Psoas muscle (tissue), 7 donors: ENCODE measurements at regions not wholly inside any gene's neighbourhood (a gene's known extent, or its start where the extent isn't known, plus 50 kb on each side); places are given as distances from the start of the nearest gene placed in this dataset.

Experiments
- ATAC-seq, 4 donors: fragments of 200-7000 bp; cut with Tn5 transposase; one replicate each; pipeline ENCODE4 v1.9.1; 2020; ENCODE audit warnings: moderate library complexity in 3 of 4, mild to moderate bottlenecking in 2 of 4
- DNase-seq, 2 donors: peaks; one replicate each; pipeline ENCODE4 v3.0.0-alpha.2; 2020
- H3K27ac ChIP-seq: fragments of 200-600 bp; one replicate; pipeline ENCODE4 v1.8.0; 2022
- H3K27me3 ChIP-seq, 3 donors: fragments of 200-600 bp in 1 of 3; one replicate each; pipeline versions ENCODE4 v1.6.1 to v1.8.0; 2013 to 2022; ENCODE audit warnings: low read length in 2 of 3, mild to moderate bottlenecking in 2 of 3, moderate library complexity in 1 of 3; ENCODE audit not compliant: insufficient read depth in 3 of 3
- H3K36me3 ChIP-seq, 2 donors: fragments of 200-600 bp in 1 of 2; one replicate each; pipeline versions ENCODE4 v1.6.1 to v1.8.0; 2013 to 2022; ENCODE audit warnings: low read depth in 1 of 2, mild to moderate bottlenecking in 1 of 2, moderate library complexity in 1 of 2; ENCODE audit not compliant: insufficient read depth in 1 of 2
- H3K4me1 ChIP-seq: fragments of 200-600 bp; one replicate; pipeline ENCODE4 v1.8.0; 2022
- H3K4me3 ChIP-seq: fragments of 200-600 bp; one replicate; pipeline ENCODE4 v1.8.0; 2022; ENCODE audit warnings: mild to moderate bottlenecking
- H3K9me3 ChIP-seq: fragments of 200-600 bp; one replicate; pipeline ENCODE4 v1.8.0; 2022
- CTCF ChIP-seq: fragments of 200-600 bp; IDR thresholded peaks from one replicate; pipeline ENCODE4 v1.8.0; 2022; ENCODE audit warnings: antibody characterized with exemption
- WGBS, 3 donors: extraction: QIAGEN DNeasy Blood & Tissue Kit; methylation state at CpG; one replicate each; pipeline versions ENCODE4 v1.1.6 to v1.1.7; 2013; 5-methylcytosine and 5-hydroxymethylcytosine counted together
- intact Hi-C, 2 donors: fragments of 100-400 bp; cut with DNase I; formaldehyde crosslinking; loops; one replicate each; pipeline versions ENCODE4 v1.11.0 to v1.14.2; 2022
- donor health status: healthy with polysubstance abuse.
- donor health status: DM: no; HTN: no; CAD: no; lungs with moderate emphysema.
- donor health status: Bipolar disorder and iron deficiency.
- donor health status: healthy.
- donor health status: DM: yes; HTN: yes; CAD: no.
- donor health status: DM: no; HTN: no; CAD: no.
- donor health status: DM: yes; HTN: yes; CAD: no.

- 78 to 87% (median 85%) methylated on average over 40 to 49 of the region's 49 CpGs for WGBS, 3 donors
- no peak overlapping the region for H3K27ac ChIP-seq
- DNase-seq (peak in 1 of 2 donors; percentile 33), ATAC-seq (no peak)
- no peaks in the 10 kb centered on the region for H3K36me3 ChIP-seq
- H3K27me3 ChIP-seq = no peaks in the 10 kb centered on the region
- TF ChIP-seq CTCF = no peak
- intact Hi-C loops = loop anchor here in 1 of 2 donors (10.0 kb wide), 1 partner anchor 75 kb away; no protein-coding TSS in a partner anchor
- no peaks in the 10 kb centered on the region for H3K9me3 ChIP-seq
- H3K4me3 ChIP-seq = no peak overlapping the region
- H3K4me1 ChIP-seq = no peaks in the 10 kb centered on the region
Observed at GRCh38 chr20:29299811-29300578, 1957.5 kb upstream of the DEFB115 start.

- Histone ChIP-seq H3K27me3 (no peaks in the 10 kb centered on the region), H3K9me3 (no peaks in the 10 kb centered on the region), H3K36me3 (no peaks in the 10 kb centered on the region), H3K4me1 (no peaks in the 10 kb centered on the region), H3K27ac (no peak overlapping the region), H3K4me3 (no peak overlapping the region)
- ATAC-seq = peak in 1 of 4 donors; percentile 16
- 63 to 82% (median 82%) methylated on average over 61 to 88 of the region's 88 CpGs for WGBS, 3 donors
- TF ChIP-seq CTCF = no peak
- intact Hi-C loops = no loop called here
- DNase-seq = peak in 1 of 2 donors; percentile 44
Observed at GRCh38 chr20:29300579-29301551, 1956.6 kb upstream of the DEFB115 start.

GRCh38 chr20:29301624-29302259 lies 1955.7 kb upstream of the DEFB115 start:
- Histone ChIP-seq H3K4me3 (no peak overlapping the region), H3K9me3 (no peaks in the 10 kb centered on the region), H3K27me3 (no peaks in the 10 kb centered on the region), H3K27ac (no peak overlapping the region), H3K36me3 (no peaks in the 10 kb centered on the region), H3K4me1 (no peaks in the 10 kb centered on the region)
- no peak for TF ChIP-seq CTCF
- ATAC-seq (no peak), DNase-seq (peak in 1 of 2 donors; percentile 47)
- 69 to 87% (median 82%) methylated on average over 46 of the region's 46 CpGs for WGBS, 3 donors
- intact Hi-C loops = no loop called here

GRCh38 chr20:29302979-29303644 lies 1954.4 kb upstream of the DEFB115 start:
- H3K27ac ChIP-seq = no peak overlapping the region
- intact Hi-C loops = no loop called here
- H3K36me3 ChIP-seq = no peaks in the 10 kb centered on the region
- H3K9me3 ChIP-seq = no peaks in the 10 kb centered on the region
- ATAC-seq (no peak), DNase-seq (peak in 1 of 2 donors; percentile 31)
- H3K4me1 ChIP-seq = no peaks in the 10 kb centered on the region
- TF ChIP-seq CTCF = no peak
- no peaks in the 10 kb centered on the region for H3K27me3 ChIP-seq
- no peak overlapping the region for H3K4me3 ChIP-seq
- 71 to 75% (median 71%) methylated on average over 16 of the region's 16 CpGs for WGBS, 3 donors
